ENCODE measurements at regions not wholly inside any gene's neighbourhood (a gene's known extent, or its start where the extent isn't known, plus 50 kb on each side); places are given as distances from the start of the nearest gene placed in this dataset.

GRCh38 chr1:199168888-199169585 is 530.2 kb downstream of the PTPRC start:
- DNase-seq: no peak

- DNase-seq: no peak
Measured at GRCh38 chr1:199170711-199171110, 531.9 kb downstream of the PTPRC start.

- no peak for DNase-seq
Measured at GRCh38 chr1:199172171-199173124, 533.6 kb downstream of the PTPRC start.

GRCh38 chr1:199173356-199173755 is 534.5 kb downstream of the PTPRC start:
- DNase-seq: peak; percentile 11 to 30

- DNase-seq: no peak
Measured at GRCh38 chr1:199174336-199174735, 535.5 kb downstream of the PTPRC start.

GRCh38 chr1:199176713-199177112 is 537.9 kb downstream of the PTPRC start:
- no peak for DNase-seq

- no peak for DNase-seq
Measured at GRCh38 chr1:199177241-199177640, 538.4 kb downstream of the PTPRC start.

GRCh38 chr1:199178646-199179045 is 539.8 kb downstream of the PTPRC start:
- no peak for DNase-seq

GRCh38 chr1:199182186-199182843 is 543.5 kb downstream of the PTPRC start:
- DNase-seq: peak; percentile 56 to 60

- DNase-seq: no peak
Measured at GRCh38 chr1:199184180-199184579, 545.3 kb downstream of the PTPRC start.

GRCh38 chr1:199194862-199195261 is 556.0 kb downstream of the PTPRC start:
- DNase-seq: no peak

GRCh38 chr1:199197695-199198094 is 558.9 kb downstream of the PTPRC start:
- DNase-seq: no peak

- peak; percentile 53 to 68 for DNase-seq
Measured at GRCh38 chr1:199202331-199202730, 563.5 kb downstream of the PTPRC start.

- DNase-seq: no peak
Measured at GRCh38 chr1:199204231-199204630, 565.4 kb downstream of the PTPRC start.

GRCh38 chr1:199205740-199206441 is 567.1 kb downstream of the PTPRC start:
- no peak for DNase-seq

GRCh38 chr1:199208847-199209246 is 570.0 kb downstream of the PTPRC start:
- no peak for DNase-seq

GRCh38 chr1:199218065-199218464 is 579.2 kb downstream of the PTPRC start:
- no peak for DNase-seq

GRCh38 chr1:199218533-199218932 is 579.7 kb downstream of the PTPRC start:
- no peak for DNase-seq

- no peak for DNase-seq
Measured at GRCh38 chr1:199220031-199220430, 581.2 kb downstream of the PTPRC start.

- no peak for DNase-seq
Measured at GRCh38 chr1:199221371-199222150, 582.7 kb downstream of the PTPRC start.

GRCh38 chr1:199223936-199224335 is 585.1 kb downstream of the PTPRC start:
- DNase-seq: no peak

- no peak for DNase-seq
Measured at GRCh38 chr1:199226163-199226562, 587.3 kb downstream of the PTPRC start.

All from Kasumi-1 (cell line).